ENCODE measurements at regions not wholly inside any gene's neighbourhood (a gene's known extent, or its start where the extent isn't known, plus 50 kb on each side); places are given as distances from the start of the nearest gene placed in this dataset.
A peak's percentile ranks its signal among the peaks of the same experiment; 100 is the strongest.

DNA sequence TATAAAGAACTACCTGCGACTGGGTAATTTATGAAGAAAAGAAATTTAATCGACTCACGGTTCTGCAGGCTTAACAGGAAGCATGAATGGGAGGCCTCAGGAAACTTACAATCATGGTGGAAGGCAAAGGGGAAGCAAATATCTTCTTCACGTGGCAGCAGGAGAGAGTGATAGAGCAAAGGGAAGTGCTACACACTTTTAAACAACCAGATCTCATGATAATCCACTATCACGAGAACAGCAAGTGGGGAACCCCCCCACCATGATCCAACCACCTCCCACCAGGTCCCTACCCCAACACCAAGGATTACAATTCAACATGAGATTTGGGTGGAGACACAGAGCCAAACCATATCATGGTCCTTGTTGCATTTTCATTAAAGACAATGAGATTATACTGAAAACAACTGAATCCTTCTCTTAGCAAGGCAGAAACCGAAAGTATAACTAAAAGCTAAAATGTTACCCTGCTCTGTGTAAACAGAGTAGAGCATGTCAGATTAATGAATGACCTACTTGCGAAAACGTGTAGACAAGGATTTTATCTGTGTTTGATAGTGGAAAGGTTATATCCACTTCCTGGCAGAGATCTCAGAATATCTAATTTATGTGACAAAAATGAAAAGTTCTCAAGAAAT, 60.1 kb upstream of the RBBP8 start:
- Histone ChIP-seq H3K4me1 (ENCODE audit: low read length) (0 out of 2 replicates have a peak, but pooled peaks cover 3% of the 10 kb centered on the region), H3K4me3 (ENCODE audit: low read length) (peak overlapping the region; percentile 40), H4K20me1 (ENCODE audit: insufficient read depth, low read length) (no peaks in the 10 kb centered on the region), H3K79me2 (ENCODE audit: low read length) (no peaks in the 10 kb centered on the region), H3K27me3 (replicated peaks; ENCODE audit: insufficient read depth, low read length) (no peaks in the 10 kb centered on the region), H3K36me3 (replicated peaks; ENCODE audit: insufficient read depth, low read length) (no peaks in the 10 kb centered on the region), H3K9me3 (replicated peaks; ENCODE audit: insufficient read depth, low read length) (no peaks in the 10 kb centered on the region), H3K27ac (ENCODE audit: low read length) (peak overlapping the region; percentile 1; the same call in 1 of the 2 replicates), H2AFZ (ENCODE audit: low read length) (peak overlapping the region; percentile 57), H3K9me2 (replicated peaks; ENCODE audit: insufficient read depth, low read length) (no peaks in the 10 kb centered on the region), H3K4me2 (ENCODE audit: low read depth, low read length) (peak overlapping the region; percentile 65), H3K9ac (ENCODE audit: low read length) (peak overlapping the region; percentile 4; the same call in 1 of the 2 replicates), H3F3A (ENCODE audit: insufficient read depth, low read length) (0 out of 2 replicates have a peak, but pooled peaks cover 2% of the 10 kb centered on the region)
- TF ChIP-seq, protein P1, sequence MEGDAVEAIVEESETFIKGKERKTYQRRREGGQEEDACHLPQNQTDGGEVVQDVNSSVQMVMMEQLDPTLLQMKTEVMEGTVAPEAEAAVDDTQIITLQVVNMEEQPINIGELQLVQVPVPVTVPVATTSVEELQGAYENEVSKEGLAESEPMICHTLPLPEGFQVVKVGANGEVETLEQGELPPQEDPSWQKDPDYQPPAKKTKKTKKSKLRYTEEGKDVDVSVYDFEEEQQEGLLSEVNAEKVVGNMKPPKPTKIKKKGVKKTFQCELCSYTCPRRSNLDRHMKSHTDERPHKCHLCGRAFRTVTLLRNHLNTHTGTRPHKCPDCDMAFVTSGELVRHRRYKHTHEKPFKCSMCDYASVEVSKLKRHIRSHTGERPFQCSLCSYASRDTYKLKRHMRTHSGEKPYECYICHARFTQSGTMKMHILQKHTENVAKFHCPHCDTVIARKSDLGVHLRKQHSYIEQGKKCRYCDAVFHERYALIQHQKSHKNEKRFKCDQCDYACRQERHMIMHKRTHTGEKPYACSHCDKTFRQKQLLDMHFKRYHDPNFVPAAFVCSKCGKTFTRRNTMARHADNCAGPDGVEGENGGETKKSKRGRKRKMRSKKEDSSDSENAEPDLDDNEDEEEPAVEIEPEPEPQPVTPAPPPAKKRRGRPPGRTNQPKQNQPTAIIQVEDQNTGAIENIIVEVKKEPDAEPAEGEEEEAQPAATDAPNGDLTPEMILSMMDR (IDR thresholded peaks at IDR 0.05; ENCODE audit: low read length) = no peak
- TF ChIP-seq EZH2phosphoT487 (IDR thresholded peaks at IDR 0.05; ENCODE audit: low read length) = no peak
- TF ChIP-seq EZH2 (optimal IDR thresholded peaks at IDR 0.05; ENCODE audit: low read depth, low read length) = no peak
- DNase-seq = peak; percentile 67

DNA sequence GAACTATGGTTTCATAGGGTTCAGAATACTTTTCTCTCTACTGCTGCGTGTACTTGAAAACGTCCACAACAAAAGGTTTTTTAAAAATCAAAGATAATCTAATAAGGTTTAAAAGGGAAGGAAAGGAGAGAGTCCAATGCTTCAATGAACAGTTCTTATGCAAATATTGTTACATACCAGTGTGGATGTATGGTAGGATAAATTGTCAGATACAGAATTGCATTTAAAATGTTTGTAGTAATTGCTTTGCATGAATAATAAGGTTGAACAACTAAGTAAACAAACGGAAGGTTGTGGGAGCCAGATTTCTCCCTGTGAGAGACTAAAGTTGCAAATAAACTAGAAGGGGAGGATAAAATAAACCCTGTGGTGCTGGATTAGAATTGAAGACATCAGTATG, 53.8 kb upstream of the RBBP8 start:
- H2AFZ ChIP-seq (ENCODE audit: low read length) = no peak overlapping the region
- no peaks in the 10 kb centered on the region for H3K9me2 ChIP-seq (replicated peaks; ENCODE audit: insufficient read depth, low read length)
- no peaks in the 10 kb centered on the region for H3K36me3 ChIP-seq (replicated peaks; ENCODE audit: insufficient read depth, low read length)
- H3F3A ChIP-seq (ENCODE audit: insufficient read depth, low read length) = no peaks in the 10 kb centered on the region
- H3K27me3 ChIP-seq (replicated peaks; ENCODE audit: insufficient read depth, low read length) = no peaks in the 10 kb centered on the region
- H3K4me1 ChIP-seq (ENCODE audit: low read length) = no peaks in the 10 kb centered on the region
- no peak overlapping the region for H3K9ac ChIP-seq (ENCODE audit: low read length)
- no peak overlapping the region for H3K4me3 ChIP-seq (ENCODE audit: low read length)
- H3K4me2 ChIP-seq (ENCODE audit: low read depth, low read length) = no peak overlapping the region
- DNase-seq = no peak
- H3K79me2 ChIP-seq (ENCODE audit: low read length) = no peaks in the 10 kb centered on the region
- no peaks in the 10 kb centered on the region for H4K20me1 ChIP-seq (ENCODE audit: insufficient read depth, low read length)
- no peak overlapping the region for H3K27ac ChIP-seq (ENCODE audit: low read length)
- TF ChIP-seq EZH2phosphoT487 (IDR thresholded peaks at IDR 0.05; ENCODE audit: low read length) = no peak
- TF ChIP-seq EZH2 (optimal IDR thresholded peaks at IDR 0.05; ENCODE audit: low read depth, low read length) = no peak
- TF ChIP-seq, protein P1 (IDR thresholded peaks at IDR 0.05; ENCODE audit: low read length) = no peak
- H3K9me3 ChIP-seq (replicated peaks; ENCODE audit: insufficient read depth, low read length) = no peaks in the 10 kb centered on the region

DNA sequence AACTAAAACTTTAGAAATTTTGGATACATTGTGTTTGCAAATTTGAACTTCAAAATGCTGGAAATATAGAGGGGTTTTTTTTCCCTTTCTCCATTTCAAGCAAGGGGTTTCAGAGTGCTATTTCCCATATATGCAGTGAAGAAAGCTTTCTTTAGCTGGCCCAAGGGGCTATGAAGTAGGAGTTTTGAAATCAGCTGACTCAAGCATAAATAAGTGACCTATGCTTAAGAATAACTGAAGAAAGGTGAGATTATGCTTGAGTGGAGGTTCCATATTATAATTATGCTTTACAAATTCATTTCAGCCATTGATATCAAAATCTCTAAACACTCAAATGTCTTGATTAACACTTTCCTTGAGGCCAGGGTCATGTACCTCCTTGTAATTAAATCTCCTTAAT, 51.0 kb upstream of the RBBP8 start:
- Histone ChIP-seq H3K9me3 (replicated peaks; ENCODE audit: insufficient read depth, low read length) (no peaks in the 10 kb centered on the region), H4K20me1 (ENCODE audit: insufficient read depth, low read length) (no peaks in the 10 kb centered on the region), H3K4me2 (ENCODE audit: low read depth, low read length) (no peak overlapping the region), H3K9ac (ENCODE audit: low read length) (no peak overlapping the region), H3K9me2 (replicated peaks; ENCODE audit: insufficient read depth, low read length) (no peaks in the 10 kb centered on the region), H3F3A (ENCODE audit: insufficient read depth, low read length) (no peaks in the 10 kb centered on the region), H3K27ac (ENCODE audit: low read length) (no peak overlapping the region), H3K27me3 (replicated peaks; ENCODE audit: insufficient read depth, low read length) (no peaks in the 10 kb centered on the region), H2AFZ (ENCODE audit: low read length) (no peak overlapping the region), H3K79me2 (ENCODE audit: low read length) (no peaks in the 10 kb centered on the region), H3K36me3 (replicated peaks; ENCODE audit: insufficient read depth, low read length) (no peaks in the 10 kb centered on the region), H3K4me3 (ENCODE audit: low read length) (no peak overlapping the region), H3K4me1 (ENCODE audit: low read length) (no peaks in the 10 kb centered on the region)
- no peak for DNase-seq
- TF ChIP-seq EZH2 (optimal IDR thresholded peaks at IDR 0.05; ENCODE audit: low read depth, low read length) (no peak), EZH2phosphoT487 (IDR thresholded peaks at IDR 0.05; ENCODE audit: low read length) (no peak)
- TF ChIP-seq, protein P1 (IDR thresholded peaks at IDR 0.05; ENCODE audit: low read length) = no peak

Data from MM.1S (cell line).